NOMO-1 treated with DMSO at 0.1 percent for 48 hours (cell line): ENCODE measurements at regions not wholly inside any gene's neighbourhood (a gene's known extent, or its start where the extent isn't known, plus 50 kb on each side); places are given as distances from the start of the nearest gene placed in this dataset.

Source experiments
- DNase-seq: peaks from one replicate; lab custom pipeline; 2025; ENCODE audit not compliant: unreplicated experiment; lab: John Stamatoyannopoulos, UW

- peak; percentile 69 for DNase-seq
These were observed 493.6 kb upstream of the KLF4 start for GRCh38 chr9:107983181-107983603.

- peak; percentile 86 for DNase-seq
These were observed 493.2 kb upstream of the KLF4 start for GRCh38 chr9:107982745-107983144.

GRCh38 chr9:107982001-107982400 is 492.4 kb upstream of the KLF4 start:
- peak; percentile 53 for DNase-seq

GRCh38 chr9:107980984-107981383 is 491.4 kb upstream of the KLF4 start:
- DNase-seq = no peak

GRCh38 chr9:107976767-107977166 is 487.2 kb upstream of the KLF4 start:
- DNase-seq = no peak

GRCh38 chr9:107975426-107976010 is 485.9 kb upstream of the KLF4 start:
- DNase-seq = no peak

GRCh38 chr9:107973451-107973850 is 483.9 kb upstream of the KLF4 start:
- DNase-seq = no peak

- no peak for DNase-seq
These were observed 482.8 kb upstream of the KLF4 start for GRCh38 chr9:107972346-107972745.

GRCh38 chr9:107971241-107971640 is 481.7 kb upstream of the KLF4 start:
- no peak for DNase-seq

- DNase-seq = no peak
These were observed 481.2 kb upstream of the KLF4 start for GRCh38 chr9:107970726-107971125.

- DNase-seq = no peak
These were observed 480.2 kb upstream of the KLF4 start for GRCh38 chr9:107969727-107970126.

- DNase-seq = no peak
These were observed 479.6 kb upstream of the KLF4 start for GRCh38 chr9:107969141-107969540.

- no peak for DNase-seq
These were observed 473.7 kb upstream of the KLF4 start for GRCh38 chr9:107963246-107963645.

- no peak for DNase-seq
These were observed 471.3 kb upstream of the KLF4 start for GRCh38 chr9:107960916-107961315.

GRCh38 chr9:107954312-107954711 is 464.7 kb upstream of the KLF4 start:
- DNase-seq = no peak

GRCh38 chr9:107953556-107954125 is 464.1 kb upstream of the KLF4 start:
- DNase-seq = no peak

- DNase-seq = no peak
These were observed 463.2 kb upstream of the KLF4 start for GRCh38 chr9:107952773-107953172.

- DNase-seq = no peak
These were observed 461.9 kb upstream of the KLF4 start for GRCh38 chr9:107951511-107951910.

- peak; percentile 79 for DNase-seq
These were observed 459.5 kb upstream of the KLF4 start for GRCh38 chr9:107949061-107949460.

GRCh38 chr9:107948601-107949000 is 459.0 kb upstream of the KLF4 start:
- DNase-seq = no peak

GRCh38 chr9:107948086-107948485 is 458.5 kb upstream of the KLF4 start:
- DNase-seq = no peak

- DNase-seq = no peak
These were observed 457.0 kb upstream of the KLF4 start for GRCh38 chr9:107946364-107947141.
